Liver (tissue), 8 donors: ENCODE measurements at regions not wholly inside any gene's neighbourhood (a gene's known extent, or its start where the extent isn't known, plus 50 kb on each side); places are given as distances from the start of the nearest gene placed in this dataset.

ENCODE experiments used
- DNase-seq: peaks from one replicate; pipeline ENCODE4 v3.0.0-alpha.2; 2017; ENCODE audit warnings: low spot score
- H3K27ac ChIP-seq, 2 donors: one replicate each; pipeline ENCODE4 v1.7.0; 2013; ENCODE audit warnings: inconsistent platforms in 2 of 2, low read length in 2 of 2, control low read depth in 1 of 2, low read depth in 1 of 2, mild to moderate bottlenecking in 1 of 2
- H3K27me3 ChIP-seq, 4 donors: one replicate each; pipeline versions ENCODE4 v1.6.1 to v1.7.0; 2013; ENCODE audit warnings: low read length in 3 of 4, inconsistent platforms in 1 of 4, mild to moderate bottlenecking in 1 of 4, moderate library complexity in 1 of 4; ENCODE audit not compliant: control insufficient read depth in 4 of 4, insufficient read depth in 4 of 4
- H3K36me3 ChIP-seq, 4 donors: one replicate each; pipeline versions ENCODE4 v1.6.1 to v1.7.0; 2013; ENCODE audit warnings: low read length in 3 of 4, mild to moderate bottlenecking in 3 of 4, low read depth in 1 of 4, moderate library complexity in 1 of 4; ENCODE audit not compliant: control insufficient read depth in 4 of 4, insufficient read depth in 3 of 4
- H3K4me1 ChIP-seq, 4 donors: one replicate each; pipeline versions ENCODE4 v1.6.1 to v1.7.0; 2013; ENCODE audit warnings: low read length in 3 of 4, mild to moderate bottlenecking in 3 of 4, moderate library complexity in 1 of 4; ENCODE audit not compliant: control insufficient read depth in 4 of 4, insufficient read depth in 4 of 4
- H3K4me3 ChIP-seq, 3 donors: one replicate each; pipeline versions ENCODE4 v1.6.1 to v1.7.0; 2013; ENCODE audit warnings: low read length in 3 of 3, control low read depth in 1 of 3, low read depth in 1 of 3, mild to moderate bottlenecking in 1 of 3
- H3K9ac ChIP-seq, 2 donors: one replicate each; pipeline ENCODE4 v1.7.0; 2013; ENCODE audit warnings: low read length in 2 of 2, mild to moderate bottlenecking in 2 of 2, moderate library complexity in 2 of 2, control low read depth in 1 of 2, low read depth in 1 of 2
- H3K9me3 ChIP-seq, 4 donors: one replicate each; pipeline versions ENCODE4 v1.6.1 to v1.7.0; 2013; ENCODE audit warnings: low read length in 3 of 4; ENCODE audit not compliant: control insufficient read depth in 4 of 4
- CTCF ChIP-seq: fragments of 150-350 bp; IDR thresholded peaks from 2 replicates; pipeline ENCODE4 v1.5.1; 2017; ENCODE audit warnings: improper control_type of control experiment, low read depth, low read length; ENCODE audit not compliant: missing input control
- EGR1 ChIP-seq, 2 donors: IDR thresholded peaks; 2 replicates each; pipeline ENCODE4 v1.6.1; 2016 to 2018; ENCODE audit warnings: antibody characterized with exemption in 2 of 2, low read depth in 2 of 2
- FOXA1 ChIP-seq: IDR thresholded peaks from 2 replicates; pipeline ENCODE4 v1.6.1; 2016; ENCODE audit warnings: antibody characterized with exemption
- FOXA2 ChIP-seq: IDR thresholded peaks from 2 replicates; pipeline ENCODE4 v1.6.1; 2016; ENCODE audit warnings: antibody characterized with exemption
- GABPA ChIP-seq, 2 donors: IDR thresholded peaks in 1 of 2; conservative IDR thresholded peaks in 1 of 2; 2 replicates each; pipeline ENCODE4 v1.6.1; 2016; ENCODE audit warnings: antibody characterized with exemption in 2 of 2, mild to moderate bottlenecking in 1 of 2, moderate library complexity in 1 of 2
- HNF4A ChIP-seq, 2 donors: conservative IDR thresholded peaks; 2 replicates each; pipeline ENCODE4 v1.6.1; 2016; ENCODE audit warnings: antibody characterized with exemption in 2 of 2, mild to moderate bottlenecking in 2 of 2
- HNF4G ChIP-seq: IDR thresholded peaks from 2 replicates; pipeline ENCODE4 v1.6.1; 2016; ENCODE audit warnings: antibody characterized with exemption
- YY1 ChIP-seq: IDR thresholded peaks from 2 replicates; pipeline ENCODE4 v1.6.1; 2016; ENCODE audit warnings: antibody characterized with exemption, mild to moderate bottlenecking
- WGBS: extraction: QIAGEN DNeasy Blood & Tissue Kit; methylation state at CpG from one replicate; pipeline ENCODE4 v1.1.7; 2013; 5-methylcytosine and 5-hydroxymethylcytosine counted together
- TF ChIP-seq, protein P1 (sequence below): IDR thresholded peaks from 2 replicates; pipeline ENCODE4 v1.6.1; 2016; ENCODE audit warnings: antibody characterized with exemption, mild to moderate bottlenecking
- donor health status: healthy.
- donor health status: healthy.
- donor health status: healthy.
- donor health status: healthy.
- donor health status: healthy.

DNA sequence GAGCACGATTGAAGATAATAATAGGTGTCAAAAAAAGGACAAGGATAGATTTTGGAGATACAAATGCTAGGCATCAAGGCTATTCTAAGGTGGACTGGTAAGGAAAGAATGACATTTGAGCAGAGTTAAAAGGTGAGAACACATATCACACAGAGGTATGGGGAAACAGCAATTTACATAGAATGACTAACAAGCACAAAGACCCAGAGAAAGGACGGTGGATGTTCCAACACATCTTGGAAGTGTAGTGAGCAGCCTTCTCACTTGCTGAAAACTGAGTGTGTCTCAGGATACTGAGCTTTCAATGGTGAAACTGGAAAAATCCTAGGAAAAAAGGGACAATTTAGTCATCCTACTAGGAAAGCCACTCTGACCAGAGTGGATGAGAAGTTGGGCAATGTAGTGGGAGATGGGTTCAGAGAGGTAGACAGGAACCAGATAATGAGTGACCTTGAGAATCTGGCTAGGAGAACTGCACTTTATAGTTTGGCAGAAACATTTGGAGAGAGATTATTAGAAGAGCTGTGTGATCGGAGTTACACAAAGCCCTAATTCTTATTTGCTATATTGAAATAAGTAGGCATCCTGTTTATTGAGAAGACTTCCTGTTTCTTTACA is 706.0 kb downstream of the KCNA4 start:
- Histone ChIP-seq H3K4me1 (no peaks in the 10 kb centered on the region), H3K27ac (no peak overlapping the region), H3K4me3 (no peak overlapping the region), H3K9me3 (no peaks in the 10 kb centered on the region), H3K27me3 (no peaks in the 10 kb centered on the region), H3K9ac (no peak overlapping the region), H3K36me3 (no peaks in the 10 kb centered on the region)
- DNase-seq, result no peak
- 48% methylated on average over 3 of the region's 3 CpGs for WGBS
- no peak for TF ChIP-seq CTCF
- no peak for TF ChIP-seq HNF4G

DNA sequence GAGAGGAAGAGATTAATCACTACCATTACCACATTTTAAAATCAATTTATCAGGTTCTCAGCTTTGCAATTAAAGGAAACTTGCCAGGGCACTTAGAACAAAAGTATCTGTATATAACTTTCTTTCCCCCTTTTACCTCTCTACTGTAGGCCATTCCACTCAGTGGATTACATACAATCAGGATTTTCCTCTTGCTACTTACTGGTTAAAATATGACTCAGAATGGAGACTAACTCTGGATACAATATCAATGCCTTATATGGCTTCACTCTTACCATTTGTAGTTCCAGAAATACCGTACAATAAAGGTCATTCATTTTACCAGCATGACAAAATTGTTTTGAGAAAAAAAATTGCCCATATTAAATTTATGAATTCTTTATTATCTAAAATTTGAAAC is 706.8 kb downstream of the KCNA4 start:
- H3K36me3 ChIP-seq, result no peaks in the 10 kb centered on the region
- H3K27me3 ChIP-seq, result no peaks in the 10 kb centered on the region
- H3K9ac ChIP-seq, result no peak overlapping the region
- no peak for DNase-seq
- H3K4me3 ChIP-seq, result no peak overlapping the region
- H3K4me1 ChIP-seq, result no peaks in the 10 kb centered on the region
- H3K27ac ChIP-seq, result no peak overlapping the region
- WGBS, result 82% methylated on average over 1 of the region's 1 CpG
- H3K9me3 ChIP-seq, result no peaks in the 10 kb centered on the region
- no peak for TF ChIP-seq FOXA1
- TF ChIP-seq, protein P1, sequence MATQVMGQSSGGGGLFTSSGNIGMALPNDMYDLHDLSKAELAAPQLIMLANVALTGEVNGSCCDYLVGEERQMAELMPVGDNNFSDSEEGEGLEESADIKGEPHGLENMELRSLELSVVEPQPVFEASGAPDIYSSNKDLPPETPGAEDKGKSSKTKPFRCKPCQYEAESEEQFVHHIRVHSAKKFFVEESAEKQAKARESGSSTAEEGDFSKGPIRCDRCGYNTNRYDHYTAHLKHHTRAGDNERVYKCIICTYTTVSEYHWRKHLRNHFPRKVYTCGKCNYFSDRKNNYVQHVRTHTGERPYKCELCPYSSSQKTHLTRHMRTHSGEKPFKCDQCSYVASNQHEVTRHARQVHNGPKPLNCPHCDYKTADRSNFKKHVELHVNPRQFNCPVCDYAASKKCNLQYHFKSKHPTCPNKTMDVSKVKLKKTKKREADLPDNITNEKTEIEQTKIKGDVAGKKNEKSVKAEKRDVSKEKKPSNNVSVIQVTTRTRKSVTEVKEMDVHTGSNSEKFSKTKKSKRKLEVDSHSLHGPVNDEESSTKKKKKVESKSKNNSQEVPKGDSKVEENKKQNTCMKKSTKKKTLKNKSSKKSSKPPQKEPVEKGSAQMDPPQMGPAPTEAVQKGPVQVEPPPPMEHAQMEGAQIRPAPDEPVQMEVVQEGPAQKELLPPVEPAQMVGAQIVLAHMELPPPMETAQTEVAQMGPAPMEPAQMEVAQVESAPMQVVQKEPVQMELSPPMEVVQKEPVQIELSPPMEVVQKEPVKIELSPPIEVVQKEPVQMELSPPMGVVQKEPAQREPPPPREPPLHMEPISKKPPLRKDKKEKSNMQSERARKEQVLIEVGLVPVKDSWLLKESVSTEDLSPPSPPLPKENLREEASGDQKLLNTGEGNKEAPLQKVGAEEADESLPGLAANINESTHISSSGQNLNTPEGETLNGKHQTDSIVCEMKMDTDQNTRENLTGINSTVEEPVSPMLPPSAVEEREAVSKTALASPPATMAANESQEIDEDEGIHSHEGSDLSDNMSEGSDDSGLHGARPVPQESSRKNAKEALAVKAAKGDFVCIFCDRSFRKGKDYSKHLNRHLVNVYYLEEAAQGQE, result no peak
- TF ChIP-seq YY1, result no peak

GRCh38 chr11:29306527-29306926 is 710.3 kb downstream of the KCNA4 start:
- no peak overlapping the region for H3K4me3 ChIP-seq
- H3K27me3 ChIP-seq, result no peaks in the 10 kb centered on the region
- H3K9ac ChIP-seq, result no peak overlapping the region
- no peaks in the 10 kb centered on the region for H3K4me1 ChIP-seq
- no peaks in the 10 kb centered on the region for H3K36me3 ChIP-seq
- no peaks in the 10 kb centered on the region for H3K9me3 ChIP-seq
- DNase-seq, result no peak
- no peak for TF ChIP-seq YY1
- no peak for TF ChIP-seq GABPA (IDR thresholded peaks at IDR 0.05 in 1 of 2, conservative IDR thresholded peaks at IDR 0.05 in 1 of 2)
- TF ChIP-seq FOXA2, result no peak
- TF ChIP-seq EGR1 (IDR thresholded peaks at IDR 0.05; ENCODE audit: low read depth in 2 of 2), result no peak
- no peak for TF ChIP-seq HNF4A (conservative IDR thresholded peaks at IDR 0.05)
- 85% methylated on average over 1 of the region's 1 CpG for WGBS
- no peak overlapping the region for H3K27ac ChIP-seq
